ENCODE measurements at regions not wholly inside any gene's neighbourhood (a gene's known extent, or its start where the extent isn't known, plus 50 kb on each side); places are given as distances from the start of the nearest gene placed in this dataset.
A peak's percentile ranks its signal among the peaks of the same experiment; 100 is the strongest.

GRCh38 chr6:56866917-56867522 is 87.9 kb upstream of the BEND6 start:
- H3K27ac Mint-ChIP-seq, result no peak overlapping the region; the same call in 1 of the 2 replicates
- Histone ChIP-seq H3F3A (replicated peaks; ENCODE audit: low read depth) (no peaks in the 10 kb centered on the region), H3K27me3 (ENCODE audit: insufficient read depth) (no peaks in the 10 kb centered on the region), H2AFZ (no peak overlapping the region), H3K79me2 (replicated peaks; ENCODE audit: insufficient read depth) (no peaks in the 10 kb centered on the region), H3K4me1 (ENCODE audit: insufficient read depth) (peaks cover 31% of the 10 kb centered on the region), H4K20me1 (replicated peaks; ENCODE audit: insufficient read depth) (no peaks in the 10 kb centered on the region), H3K36me3 (ENCODE audit: insufficient read depth) (no peaks in the 10 kb centered on the region), H3K9me2 (ENCODE audit: insufficient read depth) (no peaks in the 10 kb centered on the region), H3K4me3 (no peak overlapping the region), H3K4me2 (peak overlapping the region; percentile 31; the same call in 1 of the 2 replicates), H3K27ac (ENCODE audit: low read depth) (peak overlapping the region; percentile 53; the same call in 1 of the 2 replicates)
- peaks cover 4% of the 10 kb centered on the region for H3K27me3 Mint-ChIP-seq (ENCODE audit: insufficient read depth, low read depth, poor library complexity)
- peak; percentile 53 for ATAC-seq
- H3K9me3 Mint-ChIP-seq, result no peaks in the 10 kb centered on the region
- H3K36me3 Mint-ChIP-seq (ENCODE audit: low read depth), result no peaks in the 10 kb centered on the region
- no peak for DNase-seq (ENCODE audit: low spot score)
- H3K4me1 Mint-ChIP-seq, result peaks cover 41% of the 10 kb centered on the region
- H3K4me3 Mint-ChIP-seq, result no peak overlapping the region
- no peak for TF ChIP-seq REST (IDR thresholded peaks at IDR 0.05; ENCODE audit: unreplicated experiment)
- no peak for TF ChIP-seq CREB1 (CRISPR knock-in tag; IDR thresholded peaks at IDR 0.05; ENCODE audit: low read depth)
- no peak for TF ChIP-seq STAT1 (IDR thresholded peaks at IDR 0.05; ENCODE audit: unreplicated experiment)
- TF ChIP-seq EZH2phosphoT487 (IDR thresholded peaks at IDR 0.05; ENCODE audit: unreplicated experiment), result no peak
- no peak for TF ChIP-seq POLR2AphosphoS5 (IDR thresholded peaks at IDR 0.05; ENCODE audit: low read depth)
- TF ChIP-seq EZH2 (IDR thresholded peaks at IDR 0.05; ENCODE audit: low read depth, unreplicated experiment), result no peak
- no peak for TF ChIP-seq ETS1 (IDR thresholded peaks at IDR 0.05)
- no peak for TF ChIP-seq CTCF (conservative IDR thresholded peaks at IDR 0.05; ENCODE audit: low read depth in 2 of 2)
- no peak for TF ChIP-seq JUNB (IDR thresholded peaks at IDR 0.05; ENCODE audit: unreplicated experiment)
- no peak for TF ChIP-seq ZNF331 (CRISPR knock-in tag; IDR thresholded peaks at IDR 0.05; ENCODE audit: low read depth)
- TF ChIP-seq ZNF114 (CRISPR knock-in tag; IDR thresholded peaks at IDR 0.05), result no peak

Measured in GM23338 (cell line).